GM19395 (cell line): ENCODE measurements at regions not wholly inside any gene's neighbourhood (a gene's known extent, or its start where the extent isn't known, plus 50 kb on each side); places are given as distances from the start of the nearest gene placed in this dataset.
"Not testable (repeated sequence)": the region's sequence is repeated elsewhere in the genome, so short reads cannot be mapped to it uniquely, and the experiment has no call there.

Experiments
- ATAC-seq: cut with Tn5 transposase; IDR thresholded peaks from one replicate; pipeline ENCODE4 v1.9.1; 2021; ENCODE audit warnings: mild to moderate bottlenecking, moderate library complexity; ENCODE audit not compliant: unreplicated experiment

DNA sequence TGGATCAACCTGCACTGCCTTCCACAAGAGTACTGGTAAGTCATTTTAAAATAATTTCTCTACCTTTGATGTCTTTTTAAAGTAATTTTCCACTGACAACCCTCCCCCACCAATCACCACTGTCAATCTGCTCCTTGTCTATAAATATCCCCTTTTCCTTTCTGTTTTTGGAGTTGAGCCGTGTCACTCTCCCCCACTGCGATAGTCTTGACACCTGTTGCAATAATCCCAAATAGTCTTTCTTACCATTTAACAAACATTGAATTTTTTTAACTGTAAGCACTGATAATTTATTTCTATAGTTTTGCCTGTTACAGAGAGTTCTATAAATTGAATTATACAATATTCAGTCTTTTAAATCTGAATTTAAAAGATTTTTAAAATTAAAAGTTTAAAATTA, 420.9 kb downstream of the COL11A1 start:
- ATAC-seq: no peak

- ATAC-seq: no peak
These were observed 446.8 kb downstream of the COL11A1 start for GRCh38 chr1:102661481-102661880.

DNA sequence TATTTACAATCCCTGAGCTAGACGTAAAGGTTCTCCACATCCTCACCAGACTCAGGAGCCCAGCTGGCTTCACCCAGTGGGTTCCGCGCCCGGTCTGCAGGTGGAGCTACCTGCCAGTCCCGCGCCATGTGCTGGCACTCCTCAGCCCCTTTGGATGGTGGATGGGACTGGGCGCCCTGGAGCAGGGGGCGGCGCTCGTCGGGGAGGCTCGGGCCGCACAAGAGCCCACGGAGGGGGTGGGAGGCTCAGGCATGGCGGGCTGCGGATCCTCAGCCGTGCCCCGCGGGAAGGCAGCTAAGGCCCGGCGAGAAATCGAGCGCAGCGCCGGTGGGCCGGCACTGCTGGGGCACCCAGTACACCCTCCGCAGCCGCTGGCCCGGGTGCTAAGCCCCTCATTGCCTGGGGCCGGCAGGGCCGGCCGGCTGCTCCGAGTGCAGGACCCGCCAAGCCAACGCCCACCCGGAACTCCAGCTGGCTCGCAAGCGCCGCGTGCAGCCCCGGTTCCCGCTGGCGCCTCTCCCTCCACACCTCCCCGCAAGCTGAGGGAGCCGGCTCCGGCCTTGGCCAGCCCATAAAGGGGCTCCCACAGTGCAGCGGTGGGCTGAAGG, 448.3 kb downstream of the COL11A1 start:
- ATAC-seq: not testable (repeated sequence)

GRCh38 chr1:102655034-102655433, 453.3 kb downstream of the COL11A1 start:
- no peak for ATAC-seq

DNA sequence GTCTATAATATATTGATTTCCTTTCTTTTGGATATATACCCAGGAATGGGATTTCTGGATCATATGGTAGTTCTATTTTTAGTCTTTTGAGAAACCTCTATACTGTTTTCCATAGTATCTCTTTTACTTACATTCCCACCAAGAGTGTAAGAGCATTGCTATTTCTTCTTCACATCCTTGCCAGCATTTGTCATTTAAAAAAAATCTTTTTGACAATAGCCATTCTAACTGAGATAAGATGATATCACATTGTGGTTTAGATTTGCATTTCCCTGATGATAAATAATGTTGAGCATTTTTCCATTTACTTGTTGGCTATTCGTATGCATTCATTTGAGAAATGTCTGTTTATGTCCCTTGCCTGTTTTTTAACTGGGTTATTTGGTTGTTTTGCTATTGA, 467.4 kb downstream of the COL11A1 start:
- ATAC-seq: no peak

- ATAC-seq: no peak
These were observed 468.0 kb downstream of the COL11A1 start for GRCh38 chr1:102640312-102640711.

- ATAC-seq: no peak
These were observed 476.6 kb downstream of the COL11A1 start for GRCh38 chr1:102631691-102632090.

GRCh38 chr1:102630041-102630440, 478.3 kb downstream of the COL11A1 start:
- ATAC-seq: no peak

DNA sequence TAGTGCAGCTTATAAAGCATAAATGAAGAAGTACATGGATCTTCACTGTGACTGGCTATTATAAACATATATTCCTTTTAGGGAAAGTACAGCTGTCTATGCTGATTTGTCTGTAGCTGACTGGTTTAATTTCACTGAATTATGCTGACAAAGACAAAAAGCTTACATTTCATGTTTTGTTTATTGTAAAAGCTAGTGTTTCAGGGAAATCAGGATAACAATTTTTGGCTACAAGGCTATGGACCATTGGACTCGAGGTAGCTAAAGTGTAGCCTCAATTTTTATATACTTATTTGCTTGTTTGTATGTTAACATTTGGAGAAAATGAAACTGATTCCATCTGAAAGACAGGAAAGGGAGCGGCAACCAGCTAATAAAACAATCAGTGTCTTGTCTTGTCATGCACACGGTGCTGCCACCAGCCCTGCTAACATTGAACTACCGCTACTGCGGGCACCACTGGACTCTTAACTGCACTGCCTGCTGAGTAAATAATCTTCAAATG, 480.2 kb downstream of the COL11A1 start:
- no peak for ATAC-seq

DNA sequence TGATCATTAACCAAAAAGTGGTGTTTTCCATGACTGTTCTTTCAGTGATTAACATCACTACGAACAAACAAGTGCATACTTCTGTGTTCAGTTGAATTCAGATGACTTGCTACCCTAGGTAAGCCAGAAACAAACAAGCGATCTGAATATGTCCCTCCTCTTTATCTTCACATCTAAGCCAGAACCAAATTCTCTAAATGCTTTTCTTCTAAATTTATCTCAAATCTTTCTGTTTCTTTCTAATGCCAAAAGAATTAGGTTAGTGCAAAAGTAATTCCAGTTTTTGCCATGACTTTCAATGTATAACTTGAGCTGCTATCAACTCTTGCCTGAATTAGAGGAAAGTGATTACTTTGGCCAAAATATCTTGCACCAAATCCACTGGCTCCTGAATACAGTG, 481.2 kb downstream of the COL11A1 start:
- ATAC-seq: no peak

GRCh38 chr1:102615896-102616295, 492.4 kb downstream of the COL11A1 start:
- ATAC-seq: no peak

GRCh38 chr1:102595106-102595505, 513.2 kb downstream of the COL11A1 start:
- ATAC-seq: no peak

- ATAC-seq: no peak
These were observed 515.0 kb downstream of the COL11A1 start for GRCh38 chr1:102593276-102593675.

DNA sequence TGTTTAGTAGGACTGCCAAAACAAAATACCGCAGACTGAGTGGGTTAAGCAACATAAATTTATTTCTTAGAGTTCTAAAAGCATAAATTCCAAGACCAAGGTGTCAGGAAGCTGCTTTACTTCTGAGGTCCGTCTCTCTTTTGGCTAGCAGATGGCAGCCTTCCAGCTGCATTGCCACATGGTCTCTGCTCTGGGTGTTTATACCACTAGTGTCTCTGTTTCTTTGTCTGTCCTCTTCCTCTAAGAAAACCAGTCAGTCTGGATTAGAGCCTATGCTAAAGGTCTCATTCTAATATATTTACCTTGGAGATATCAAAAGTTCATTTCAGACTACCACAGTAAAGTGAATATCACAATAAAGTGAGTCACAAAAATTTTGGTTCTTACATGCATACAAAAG, 519.8 kb downstream of the COL11A1 start:
- no peak for ATAC-seq

DNA sequence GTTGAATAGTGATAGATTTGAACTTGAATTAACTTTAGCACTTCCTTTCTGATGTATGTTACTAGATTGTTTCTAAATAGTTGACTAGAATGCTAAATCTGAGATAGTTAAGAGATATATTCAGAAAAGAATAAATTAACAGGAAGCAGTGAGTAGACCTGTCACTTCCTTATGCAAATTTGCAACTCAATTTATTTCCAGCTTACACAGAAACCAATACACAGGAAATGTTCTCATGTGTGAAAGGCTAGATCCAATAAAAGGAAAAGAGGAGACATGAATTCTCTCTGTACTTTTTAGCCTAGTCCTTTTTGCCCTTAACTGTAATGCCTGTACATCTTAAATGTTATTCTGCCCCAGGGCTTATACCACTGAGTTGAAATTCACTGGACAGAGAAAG, 522.3 kb downstream of the COL11A1 start:
- no peak for ATAC-seq

DNA sequence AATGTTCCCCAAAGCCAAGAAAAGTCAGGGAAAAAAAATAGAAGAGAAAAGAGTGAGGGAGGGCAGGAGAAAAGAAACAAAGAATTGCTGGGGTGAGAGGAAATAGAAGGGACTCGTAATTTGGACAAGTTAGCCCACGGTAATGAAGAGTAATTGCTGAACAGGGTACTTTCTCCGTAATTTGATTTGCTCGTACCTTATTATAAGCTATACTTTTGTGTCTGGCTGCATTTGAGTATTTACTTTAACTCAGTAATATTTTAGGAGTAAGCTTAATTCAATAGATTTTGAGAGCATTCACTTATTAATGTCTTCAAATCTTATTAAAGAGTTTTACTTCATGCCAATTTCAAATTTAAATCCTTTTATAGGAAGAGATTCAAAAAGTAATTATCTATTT, 527.5 kb downstream of the COL11A1 start:
- ATAC-seq: no peak

- no peak for ATAC-seq
These were observed 529.5 kb downstream of the COL11A1 start for GRCh38 chr1:102578804-102579203.

DNA sequence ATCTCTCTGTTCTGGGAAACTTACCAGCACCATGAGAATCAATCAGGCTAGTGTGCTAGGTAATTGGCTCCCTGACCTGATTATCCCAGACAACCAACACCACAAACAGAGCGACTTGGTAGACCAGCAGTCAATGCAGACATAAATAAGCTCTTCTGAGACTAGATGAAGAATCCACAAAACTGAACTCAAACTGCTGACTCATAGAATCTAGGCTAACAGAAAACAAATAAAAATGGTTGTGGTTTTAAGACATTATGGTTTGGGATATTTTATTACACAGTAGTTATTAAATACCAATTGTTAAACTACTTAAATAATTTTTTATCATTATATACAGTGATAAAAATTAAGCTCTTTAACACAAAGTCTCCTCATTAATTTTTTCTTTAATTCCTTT, 535.7 kb downstream of the COL11A1 start:
- ATAC-seq: no peak

- no peak for ATAC-seq
These were observed 542.1 kb downstream of the COL11A1 start for GRCh38 chr1:102566182-102566581.

- no peak for ATAC-seq
These were observed 545.9 kb downstream of the COL11A1 start for GRCh38 chr1:102562380-102562779.

GRCh38 chr1:102550729-102551384, 554.1 kb upstream of the OLFM3 start:
- no peak for ATAC-seq

GRCh38 chr1:102546251-102546650, 549.5 kb upstream of the OLFM3 start:
- no peak for ATAC-seq
